A172 (cell line): ENCODE measurements at regions not wholly inside any gene's neighbourhood (a gene's known extent, or its start where the extent isn't known, plus 50 kb on each side); places are given as distances from the start of the nearest gene placed in this dataset.

Experiments used
- DNase-seq: peaks from one replicate; pipeline ENCODE4 v3.0.0-alpha.2; 2015; ENCODE audit warnings: low spot score

DNA sequence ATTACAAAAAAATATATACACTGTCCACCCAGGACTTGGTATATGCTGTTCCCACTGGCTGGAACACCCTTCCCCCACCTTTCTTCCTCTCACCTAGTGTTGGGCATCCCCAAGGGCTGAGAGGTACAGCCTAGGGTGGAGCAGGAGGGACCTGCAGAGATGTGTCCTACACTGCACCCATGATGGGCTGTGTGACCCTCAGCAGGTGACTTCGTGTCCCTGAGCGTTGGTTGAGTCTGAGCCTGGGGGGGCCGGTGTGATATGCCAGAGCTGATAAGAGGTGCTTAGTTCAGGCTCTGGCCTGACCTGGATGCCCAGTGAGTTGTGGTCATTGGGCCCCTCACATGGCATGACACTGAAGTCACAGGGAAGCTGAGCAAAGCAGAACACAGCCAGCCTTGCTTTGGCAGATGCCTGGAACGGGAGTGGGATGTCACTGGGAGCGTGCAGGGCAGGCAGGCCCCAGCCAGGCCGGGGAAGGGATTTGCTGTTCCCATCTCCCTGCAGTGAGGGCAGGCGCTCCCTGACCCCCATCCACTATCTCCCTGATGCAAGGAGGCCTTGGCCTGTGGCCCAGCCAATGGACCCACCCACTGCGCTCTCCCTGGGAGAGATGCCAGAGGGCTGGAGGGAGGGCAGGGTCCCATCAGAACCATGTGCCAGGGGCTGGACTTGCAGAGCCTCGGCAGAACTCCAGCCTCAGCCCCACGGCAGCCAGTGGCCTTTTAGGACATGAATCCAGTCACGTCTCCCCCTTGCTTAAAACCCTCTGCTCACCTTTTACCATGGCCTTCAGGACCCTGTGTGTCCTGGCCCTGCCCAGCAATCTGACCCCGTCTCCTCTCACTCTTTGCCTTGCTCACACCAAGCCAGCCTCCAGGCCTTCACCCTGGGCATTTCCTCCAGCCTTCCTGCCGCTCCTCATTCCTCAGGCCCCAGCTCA, 138.9 kb downstream of the MN1 start:
- peak; percentile 7 for DNase-seq

- DNase-seq = peak; percentile 22
Observed at GRCh38 chr22:27663812-27664211, 137.7 kb downstream of the MN1 start.

DNA sequence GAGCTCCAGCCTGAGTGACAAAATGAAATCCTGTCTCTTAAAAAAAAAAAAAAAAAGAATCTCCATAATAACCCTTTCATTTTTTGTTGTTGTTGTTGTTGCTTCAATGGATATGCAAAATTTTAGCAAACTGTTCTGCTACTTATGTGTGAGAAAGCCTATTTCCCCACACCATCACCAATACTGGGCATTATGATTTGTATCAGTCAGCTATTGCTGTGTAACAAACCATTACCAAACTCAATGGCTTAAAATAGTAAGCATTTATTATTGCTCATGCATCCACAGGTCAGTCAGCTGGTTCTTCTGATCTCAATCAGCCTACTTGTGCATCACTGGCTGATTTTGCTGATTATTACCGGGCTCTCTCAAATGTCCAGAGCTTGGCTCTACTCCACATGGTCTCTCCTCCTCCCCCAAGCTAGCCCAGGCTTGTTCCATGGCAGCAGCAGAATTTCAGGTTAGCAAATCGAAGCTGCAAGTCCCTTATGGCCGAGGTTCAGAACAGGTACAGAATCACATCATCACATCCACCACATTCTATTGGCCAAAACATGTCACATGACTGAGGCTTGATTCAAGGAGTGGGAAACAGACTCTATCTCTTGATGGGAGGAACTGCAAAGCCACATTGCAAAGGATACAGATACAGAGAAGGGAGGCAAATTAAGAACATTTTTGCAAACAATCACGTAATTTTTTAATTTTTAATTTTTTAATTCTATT, 135.1 kb downstream of the MN1 start:
- peak; percentile 2 for DNase-seq

- peak; percentile 86 for DNase-seq
Observed at GRCh38 chr22:27667121-27667843, 134.3 kb downstream of the MN1 start.

DNA sequence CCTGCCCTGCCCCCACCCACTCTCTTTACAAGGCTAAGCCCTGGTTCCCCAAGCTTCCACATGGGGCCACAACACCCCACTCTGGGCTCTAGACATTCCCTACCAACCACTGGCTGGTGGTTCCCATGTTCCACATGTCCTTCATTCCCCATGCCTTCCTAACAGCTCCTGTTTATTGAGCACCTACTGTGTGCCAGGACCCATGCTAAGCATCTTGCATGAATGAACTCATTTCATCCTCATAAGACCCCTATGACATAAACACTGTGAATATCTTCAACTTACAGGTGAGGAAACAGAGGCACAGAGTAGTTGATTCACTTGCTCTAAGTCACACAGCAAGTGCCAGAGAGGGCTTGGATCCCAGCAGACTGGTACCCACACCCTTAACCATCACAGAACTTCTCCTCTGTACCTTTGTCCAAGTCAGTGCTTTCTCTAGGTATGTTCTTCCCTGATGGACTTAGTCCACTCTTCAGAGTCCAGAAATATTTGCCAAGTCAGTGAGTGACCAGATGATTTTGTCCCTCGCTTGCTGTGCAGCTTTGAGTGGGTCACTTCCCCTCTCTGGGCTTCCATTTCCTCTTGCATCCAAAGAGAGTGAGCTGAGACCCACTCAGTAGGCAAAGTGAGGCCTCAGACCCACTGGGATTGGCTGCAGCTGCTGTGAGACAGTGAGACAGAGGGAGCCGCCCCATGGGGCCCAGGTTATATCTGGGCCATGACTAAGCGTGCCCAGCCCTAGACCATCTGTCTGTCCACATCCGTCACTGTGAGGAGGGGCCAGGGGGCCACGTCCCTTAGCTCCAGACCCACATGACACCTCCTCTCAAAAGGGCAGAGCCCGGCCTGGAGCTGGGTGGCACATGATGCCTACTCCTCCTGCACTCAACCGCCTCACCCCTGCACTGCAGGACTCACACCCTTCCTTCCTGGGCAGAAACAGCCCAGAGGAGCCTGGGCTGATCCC, 132.4 kb downstream of the MN1 start:
- DNase-seq = peak; percentile 96

GRCh38 chr22:27669798-27670599, 131.6 kb downstream of the MN1 start:
- peak; percentile 14 for DNase-seq

GRCh38 chr22:27670701-27671412, 130.7 kb downstream of the MN1 start:
- peak; percentile 48 for DNase-seq

- peak; percentile 1 for DNase-seq
Observed at GRCh38 chr22:27671413-27671935, 130.1 kb downstream of the MN1 start.

GRCh38 chr22:27672721-27673418, 128.7 kb downstream of the MN1 start:
- DNase-seq = no peak

DNA sequence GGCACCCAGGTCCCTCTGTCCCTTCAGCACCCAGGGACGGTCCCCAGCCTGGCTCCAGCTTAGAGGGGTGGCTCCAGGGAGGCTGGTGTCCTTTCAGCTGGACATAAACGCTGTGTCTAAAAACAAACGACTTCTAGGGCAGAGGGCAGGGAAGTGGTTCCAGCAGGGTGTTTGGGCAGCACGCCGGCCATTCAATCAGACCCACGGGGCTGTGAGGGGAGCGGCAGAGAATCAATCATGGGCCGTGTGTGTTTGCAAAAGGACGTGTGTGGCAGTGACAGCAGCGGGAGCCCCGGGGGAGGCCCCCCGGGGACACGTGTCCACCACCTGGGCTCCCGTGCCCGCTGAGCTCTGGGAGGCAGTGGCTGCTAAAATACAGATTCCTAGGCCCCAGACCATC, 127.7 kb downstream of the MN1 start:
- no peak for DNase-seq

GRCh38 chr22:27674261-27674923, 127.2 kb downstream of the MN1 start:
- DNase-seq = no peak

GRCh38 chr22:27676545-27677213, 124.9 kb downstream of the MN1 start:
- no peak for DNase-seq

- DNase-seq = no peak
Observed at GRCh38 chr22:27677905-27678458, 123.6 kb downstream of the MN1 start.

DNA sequence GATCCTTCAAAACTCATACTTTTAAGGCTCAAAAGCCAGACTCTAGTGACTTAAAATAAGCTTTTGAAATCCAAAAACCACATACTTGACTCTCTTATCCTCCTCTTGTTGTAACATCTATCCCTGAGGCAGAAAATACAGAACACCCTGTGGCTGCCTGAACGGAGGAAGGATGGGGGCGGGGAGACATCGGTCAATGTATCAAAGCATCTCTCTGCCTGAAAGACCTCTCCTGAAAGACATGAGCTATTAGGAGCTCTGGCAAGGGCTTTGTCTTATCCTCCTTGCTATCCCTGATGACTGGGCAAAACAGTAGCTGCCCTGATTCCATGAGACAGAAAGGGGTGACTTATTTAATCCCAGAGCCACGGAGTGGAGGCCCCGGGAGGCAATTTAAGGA, 122.4 kb downstream of the MN1 start:
- no peak for DNase-seq

GRCh38 chr22:27679693-27680488, 121.7 kb downstream of the MN1 start:
- DNase-seq = no peak

DNA sequence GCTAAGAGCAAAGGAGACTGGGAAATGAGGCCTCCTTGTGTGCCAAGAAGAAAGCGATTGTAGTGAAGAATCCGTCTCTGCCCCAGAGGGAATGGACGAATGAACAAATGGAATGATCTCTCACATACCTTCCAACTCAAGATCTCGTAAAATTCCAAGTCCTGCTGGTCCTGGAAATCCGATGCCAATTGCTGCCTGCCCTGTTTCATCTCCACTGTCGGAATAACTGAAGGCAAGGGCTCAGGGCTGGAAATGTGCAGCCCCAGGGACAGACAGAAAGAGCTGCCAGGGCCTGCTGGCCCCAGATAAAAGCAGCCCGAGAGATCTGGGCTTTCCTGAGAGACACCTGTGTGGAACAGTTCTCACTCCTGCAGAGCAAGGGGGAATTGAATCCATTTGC, 120.9 kb downstream of the MN1 start:
- no peak for DNase-seq
